WTC11 (cell line): ENCODE measurements at regions not wholly inside any gene's neighbourhood (a gene's known extent, or its start where the extent isn't known, plus 50 kb on each side); places are given as distances from the start of the nearest gene placed in this dataset.

Source experiments
- ATAC-seq: fragments of 200-7000 bp; cut with Tn5 transposase; 2 replicates; pipeline ENCODE4 v1.10.0; 2021; ENCODE audit warnings: mild to moderate bottlenecking, moderate library complexity
- CTCF ChIA-PET: fragments of 300-600 bp; sonication (Branson Sonifier 250); formaldehyde crosslinking; loops from one replicate; lab custom pipeline; 2021; ENCODE audit warnings: antibody characterized with exemption; lab: Charles Lee
- POLR2A ChIA-PET: fragments of 350-600 bp; sonication (Branson Sonifier 250); formaldehyde crosslinking; loops from one replicate; lab custom pipeline; 2021; ENCODE audit warnings: antibody characterized with exemption; lab: Charles Lee
- DNase-seq: peaks from one replicate; pipeline ENCODE4 v3.0.0; 2021; ENCODE audit warnings: low spot score
- H3K27ac Mint-ChIP-seq: 2 replicates; pipeline ENCODE4 v1.8.0; 2021; ENCODE audit warnings: mixed read lengths
- H3K27me3 Mint-ChIP-seq: 2 replicates; pipeline ENCODE4 v1.8.0; 2021; ENCODE audit warnings: low read depth, mild to moderate bottlenecking, moderate library complexity, mixed read lengths
- H3K36me3 Mint-ChIP-seq: 2 replicates; pipeline ENCODE4 v1.8.0; 2021; ENCODE audit warnings: mixed read lengths
- H3K4me1 Mint-ChIP-seq: 2 replicates; pipeline ENCODE4 v1.8.0; 2022; ENCODE audit warnings: mixed read lengths
- H3K4me3 Mint-ChIP-seq: 2 replicates; pipeline ENCODE4 v1.8.0; 2021; ENCODE audit warnings: mild to moderate bottlenecking, moderate library complexity, mixed read lengths
- H3K9me3 Mint-ChIP-seq: 2 replicates; pipeline ENCODE4 v1.8.0; 2021; ENCODE audit warnings: mixed read lengths
- ATF3 ChIP-seq: sonication (generic); formaldehyde crosslinking; conservative IDR thresholded peaks from 2 replicates; pipeline ENCODE4 v1.8.1; 2022; ENCODE audit warnings: mild to moderate bottlenecking, missing genetic modification reagents
- CREB1 ChIP-seq: sonication (generic); formaldehyde crosslinking; IDR thresholded peaks from 2 replicates; pipeline ENCODE4 v1.8.0; 2023; ENCODE audit warnings: mild to moderate bottlenecking, missing genetic modification reagents
- EMX1 ChIP-seq: fragments of 250-450 bp; sonication (Bioruptor Pico); IDR thresholded peaks from 2 replicates; pipeline ENCODE4 v1.8.0; 2021; ENCODE audit warnings: mild to moderate bottlenecking
- FOXJ3 ChIP-seq: sonication (generic); formaldehyde crosslinking; IDR thresholded peaks from 2 replicates; pipeline ENCODE4 v1.9.0; 2021; ENCODE audit warnings: missing genetic modification reagents, mild to moderate bottlenecking, borderline replicate concordance
- FOXP4 ChIP-seq: sonication (generic); formaldehyde crosslinking; IDR thresholded peaks from 2 replicates; pipeline ENCODE4 v1.8.0; 2022; ENCODE audit warnings: mild to moderate bottlenecking, missing genetic modification reagents
- GABPB1 ChIP-seq: sonication (generic); formaldehyde crosslinking; IDR thresholded peaks from 2 replicates; pipeline ENCODE4 v1.8.1; 2023; ENCODE audit warnings: mild to moderate bottlenecking, missing genetic modification reagents
- MLX ChIP-seq: sonication (generic); formaldehyde crosslinking; IDR thresholded peaks from 2 replicates; pipeline ENCODE4 v1.8.1; 2023; ENCODE audit warnings: mild to moderate bottlenecking, missing genetic modification reagents, moderate library complexity
- SMAD3 ChIP-seq: sonication (generic); formaldehyde crosslinking; IDR thresholded peaks from 2 replicates; pipeline ENCODE4 v1.8.0; 2022; ENCODE audit warnings: missing genetic modification reagents, mild to moderate bottlenecking, borderline replicate concordance
- SOX15 ChIP-seq: fragments of 250-450 bp; sonication (Bioruptor Pico); IDR thresholded peaks from 2 replicates; pipeline ENCODE4 v1.9.0; 2021; ENCODE audit warnings: mild to moderate bottlenecking
- SP1 ChIP-seq: sonication (generic); formaldehyde crosslinking; conservative IDR thresholded peaks from 2 replicates; pipeline ENCODE4 v1.8.1; 2022; ENCODE audit warnings: missing genetic modification reagents
- TCF7 ChIP-seq: sonication (generic); formaldehyde crosslinking; IDR thresholded peaks from 2 replicates; pipeline ENCODE4 v1.8.0; 2022; ENCODE audit warnings: mild to moderate bottlenecking, low read depth, missing genetic modification reagents, moderate library complexity
- TEAD4 ChIP-seq: sonication (generic); formaldehyde crosslinking; IDR thresholded peaks from 2 replicates; pipeline ENCODE4 v1.8.0; 2022; ENCODE audit warnings: mild to moderate bottlenecking, missing genetic modification reagents
- ZNF263 ChIP-seq: sonication (generic); formaldehyde crosslinking; IDR thresholded peaks from 2 replicates; pipeline ENCODE4 v1.8.1; 2022; ENCODE audit warnings: low read depth, mild to moderate bottlenecking, moderate library complexity, missing genetic modification reagents
- ZNF281 ChIP-seq: sonication (generic); formaldehyde crosslinking; IDR thresholded peaks from 2 replicates; pipeline ENCODE4 v1.8.0; 2023; ENCODE audit warnings: mild to moderate bottlenecking, missing genetic modification reagents
- ZNF423 ChIP-seq: fragments of 250-450 bp; sonication (Bioruptor Pico); IDR thresholded peaks from 2 replicates; pipeline ENCODE4 v2.1.2; 2022; ENCODE audit warnings: mild to moderate bottlenecking, moderate library complexity
- ZSCAN18 ChIP-seq: fragments of 250-450 bp; sonication (Bioruptor Pico); IDR thresholded peaks from 2 replicates; pipeline ENCODE4 v2.1.2; 2022; ENCODE audit warnings: mild to moderate bottlenecking, moderate library complexity
- TF ChIP-seq, protein P1 (sequence below): sonication (generic); formaldehyde crosslinking; IDR thresholded peaks from 2 replicates; pipeline ENCODE4 v1.8.0; 2022; ENCODE audit warnings: mild to moderate bottlenecking, missing genetic modification reagents
- TF ChIP-seq, protein P2 (sequence below): fragments of 250-450 bp; sonication (Bioruptor Pico); IDR thresholded peaks from 2 replicates; pipeline ENCODE4 v1.9.0; 2021; ENCODE audit warnings: mild to moderate bottlenecking
- TF ChIP-seq, protein P3 (sequence below): sonication (generic); formaldehyde crosslinking; IDR thresholded peaks from 2 replicates; pipeline ENCODE4 v1.8.0; 2023; ENCODE audit warnings: missing genetic modification reagents

GRCh38 chr14:62123961-62124360 is 361.7 kb downstream of the SNAPC1 start:
- H3K4me1 Mint-ChIP-seq: peaks cover 15% of the 10 kb centered on the region
- no peaks in the 10 kb centered on the region for H3K36me3 Mint-ChIP-seq
- H3K9me3 Mint-ChIP-seq: no peaks in the 10 kb centered on the region
- TF ChIP-seq TEAD4 (CRISPR knock-in tag) (no peak), ZNF423 (CRISPR knock-in tag) (no peak), MLX (CRISPR knock-in tag) (no peak), ZSCAN18 (CRISPR knock-in tag) (no peak), SMAD3 (CRISPR knock-in tag) (no peak), ATF3 (no peak), FOXJ3 (CRISPR knock-in tag) (no peak), SP1 (CRISPR knock-in tag) (no peak), CREB1 (CRISPR knock-in tag) (no peak), EMX1 (CRISPR knock-in tag) (no peak), SOX15 (CRISPR knock-in tag) (no peak), ZNF281 (no peak), TCF7 (CRISPR knock-in tag) (no peak), GABPB1 (CRISPR knock-in tag) (no peak), FOXP4 (CRISPR knock-in tag) (no peak), ZNF263 (no peak)
- TF ChIP-seq, protein P1, sequence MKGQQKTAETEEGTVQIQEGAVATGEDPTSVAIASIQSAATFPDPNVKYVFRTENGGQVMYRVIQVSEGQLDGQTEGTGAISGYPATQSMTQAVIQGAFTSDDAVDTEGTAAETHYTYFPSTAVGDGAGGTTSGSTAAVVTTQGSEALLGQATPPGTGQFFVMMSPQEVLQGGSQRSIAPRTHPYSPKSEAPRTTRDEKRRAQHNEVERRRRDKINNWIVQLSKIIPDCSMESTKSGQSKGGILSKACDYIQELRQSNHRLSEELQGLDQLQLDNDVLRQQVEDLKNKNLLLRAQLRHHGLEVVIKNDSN (CRISPR knock-in tag): no peak
- TF ChIP-seq, protein P2, sequence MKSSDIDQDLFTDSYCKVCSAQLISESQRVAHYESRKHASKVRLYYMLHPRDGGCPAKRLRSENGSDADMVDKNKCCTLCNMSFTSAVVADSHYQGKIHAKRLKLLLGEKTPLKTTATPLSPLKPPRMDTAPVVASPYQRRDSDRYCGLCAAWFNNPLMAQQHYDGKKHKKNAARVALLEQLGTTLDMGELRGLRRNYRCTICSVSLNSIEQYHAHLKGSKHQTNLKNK: no peak
- TF ChIP-seq, protein P3, sequence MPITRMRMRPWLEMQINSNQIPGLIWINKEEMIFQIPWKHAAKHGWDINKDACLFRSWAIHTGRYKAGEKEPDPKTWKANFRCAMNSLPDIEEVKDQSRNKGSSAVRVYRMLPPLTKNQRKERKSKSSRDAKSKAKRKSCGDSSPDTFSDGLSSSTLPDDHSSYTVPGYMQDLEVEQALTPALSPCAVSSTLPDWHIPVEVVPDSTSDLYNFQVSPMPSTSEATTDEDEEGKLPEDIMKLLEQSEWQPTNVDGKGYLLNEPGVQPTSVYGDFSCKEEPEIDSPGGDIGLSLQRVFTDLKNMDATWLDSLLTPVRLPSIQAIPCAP (CRISPR knock-in tag): no peak
- ATAC-seq: no peak
- ChIA-PET CTCF (interaction anchor here (1.1 kb wide), 1 partner anchor 46 kb away, joined by 4 read pairs; no protein-coding TSS in a partner anchor), POLR2A (no interaction called here)
- H3K27ac Mint-ChIP-seq: no peak overlapping the region
- DNase-seq: no peak
- H3K4me3 Mint-ChIP-seq: no peak overlapping the region
- peaks cover 10% of the 10 kb centered on the region for H3K27me3 Mint-ChIP-seq
